HG03139 (cell line): ENCODE measurements at regions not wholly inside any gene's neighbourhood (a gene's known extent, or its start where the extent isn't known, plus 50 kb on each side); places are given as distances from the start of the nearest gene placed in this dataset.
"Not testable (repeated sequence)": the region's sequence is repeated elsewhere in the genome, so short reads cannot be mapped to it uniquely, and the experiment has no call there.

ENCODE experiments used
- ATAC-seq: cut with Tn5 transposase; IDR thresholded peaks from one replicate; pipeline ENCODE4 v1.9.1; 2021; ENCODE audit not compliant: unreplicated experiment

GRCh38 chr5:124957063-124957462 is 210.6 kb upstream of the ZNF608 start:
- no peak for ATAC-seq

GRCh38 chr5:124960266-124960665 is 213.8 kb upstream of the ZNF608 start:
- ATAC-seq, result no peak

GRCh38 chr5:124961521-124961920 is 215.1 kb upstream of the ZNF608 start:
- no peak for ATAC-seq

DNA sequence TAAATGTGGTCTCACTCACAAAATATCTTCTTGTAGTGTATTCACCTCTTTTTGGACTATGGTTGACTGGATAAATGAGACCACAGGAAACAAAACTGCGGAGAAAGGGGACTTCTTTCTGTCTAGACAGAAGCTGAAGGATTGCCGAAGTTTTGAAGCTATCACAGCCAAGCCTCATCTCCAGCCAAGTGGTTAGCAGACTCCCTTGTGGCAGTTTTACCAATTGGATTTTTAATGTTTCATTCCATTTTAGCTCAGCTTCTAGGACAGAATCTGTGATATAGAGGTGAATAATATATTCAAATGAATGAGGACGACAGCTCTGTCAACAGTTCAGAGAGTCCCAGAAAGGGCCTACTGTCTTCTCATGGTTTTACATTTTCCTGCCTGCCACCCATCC is 215.7 kb upstream of the ZNF608 start:
- no peak for ATAC-seq

DNA sequence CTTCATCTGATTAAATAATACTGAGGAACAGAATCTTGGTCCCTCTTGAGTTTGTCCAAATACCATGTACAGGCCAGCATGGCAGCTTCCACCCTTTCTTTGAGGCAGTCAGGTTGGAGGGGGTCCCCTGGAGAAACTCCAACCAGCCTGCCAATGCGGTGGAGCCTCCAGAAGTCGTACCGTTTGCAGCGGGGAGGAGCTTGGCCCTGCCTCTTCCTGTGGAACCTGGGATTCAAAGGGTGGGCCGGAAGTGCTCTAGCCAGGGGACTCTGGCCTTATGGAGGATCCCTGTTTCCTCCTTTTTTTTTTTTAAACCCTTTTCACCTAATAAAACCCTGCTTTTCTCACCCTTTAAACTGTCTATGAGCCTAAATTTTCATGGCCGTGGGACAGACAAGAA is 216.3 kb upstream of the ZNF608 start:
- ATAC-seq, result no peak

- ATAC-seq, result no peak
These were observed 216.9 kb upstream of the ZNF608 start for GRCh38 chr5:124963236-124963919.

DNA sequence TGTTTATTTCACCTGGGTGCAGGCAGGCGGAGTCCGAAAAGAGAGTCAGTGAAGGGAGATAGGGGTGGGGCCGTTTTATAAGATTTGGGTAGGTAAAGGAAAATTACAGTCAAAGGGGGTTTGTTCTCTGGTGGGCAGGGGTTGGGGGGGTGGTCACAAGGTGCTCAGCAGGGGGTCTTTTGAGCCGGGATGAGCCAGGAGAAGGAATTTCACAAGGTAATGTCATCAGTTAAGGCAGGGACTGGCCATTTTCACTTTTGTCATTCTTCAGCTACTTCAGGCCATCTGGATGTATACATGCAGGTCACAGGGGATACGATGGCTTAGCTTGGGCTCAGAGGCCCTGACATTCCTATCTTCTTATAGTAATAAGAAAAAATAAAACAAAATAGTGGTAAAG is 220.3 kb upstream of the ZNF608 start:
- ATAC-seq, result not testable (repeated sequence)

- not testable (repeated sequence) for ATAC-seq
These were observed 223.9 kb upstream of the ZNF608 start for GRCh38 chr5:124970381-124970780.

GRCh38 chr5:124972703-124973102 is 226.3 kb upstream of the ZNF608 start:
- ATAC-seq, result no peak

- no peak for ATAC-seq
These were observed 227.2 kb upstream of the ZNF608 start for GRCh38 chr5:124973661-124974060.

GRCh38 chr5:124976086-124976485 is 229.6 kb upstream of the ZNF608 start:
- ATAC-seq, result no peak

- no peak for ATAC-seq
These were observed 232.8 kb upstream of the ZNF608 start for GRCh38 chr5:124979251-124979650.

DNA sequence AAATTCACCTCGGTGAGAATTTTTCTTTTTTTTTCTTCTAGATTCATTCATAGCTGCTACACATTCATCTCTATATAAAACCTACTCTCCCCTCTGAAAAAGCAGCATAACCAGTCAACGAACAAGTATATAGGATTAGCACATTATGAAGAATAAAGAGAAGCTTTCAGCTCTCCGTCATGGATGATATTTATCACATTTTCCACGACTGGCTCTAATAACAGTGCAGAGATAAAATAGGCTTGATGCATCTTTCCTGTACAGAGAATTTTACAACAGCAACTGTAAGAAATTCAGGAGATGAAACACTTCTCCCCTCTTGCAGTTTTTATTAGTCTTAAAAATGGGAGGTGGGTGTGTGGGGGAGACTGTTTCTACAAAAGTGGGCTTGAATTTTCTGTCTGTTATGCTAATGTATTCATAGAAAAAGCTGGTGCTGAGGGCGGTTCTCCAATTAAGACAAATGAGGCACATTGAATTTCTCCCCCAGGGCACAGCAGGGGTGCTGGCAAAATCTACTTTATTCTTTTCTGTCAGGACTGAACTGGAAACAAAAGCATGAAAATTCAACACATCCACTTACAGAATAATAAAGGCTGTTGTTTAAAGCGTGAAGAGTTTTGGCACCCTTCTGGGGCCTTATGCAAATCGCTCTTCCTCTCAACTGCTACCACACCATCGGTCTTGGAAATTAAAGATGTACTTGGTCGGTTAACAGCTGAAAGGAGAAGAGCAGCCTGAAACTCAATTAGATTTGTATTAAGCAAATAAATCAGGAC is 233.9 kb upstream of the ZNF608 start:
- ATAC-seq, result peak; percentile 87

DNA sequence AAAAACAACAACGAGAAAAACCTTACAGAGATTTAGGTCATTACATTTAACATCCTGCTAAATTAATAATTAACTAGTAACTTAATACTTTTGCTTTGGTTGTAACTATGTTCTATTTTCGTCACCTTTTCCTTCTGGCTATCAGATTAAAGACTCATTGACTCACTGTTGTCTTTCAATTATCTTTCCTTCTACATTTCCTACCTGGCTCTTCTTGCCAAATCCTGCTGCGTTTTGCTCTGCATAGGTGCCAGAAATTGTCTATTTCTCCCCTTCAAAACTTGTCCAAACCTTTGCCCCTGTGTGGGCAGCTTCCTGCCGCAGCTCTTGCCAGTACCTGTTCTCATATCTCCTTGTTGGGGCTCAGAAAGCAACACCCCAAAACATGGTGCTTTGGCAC is 235.5 kb upstream of the ZNF608 start:
- ATAC-seq, result no peak

DNA sequence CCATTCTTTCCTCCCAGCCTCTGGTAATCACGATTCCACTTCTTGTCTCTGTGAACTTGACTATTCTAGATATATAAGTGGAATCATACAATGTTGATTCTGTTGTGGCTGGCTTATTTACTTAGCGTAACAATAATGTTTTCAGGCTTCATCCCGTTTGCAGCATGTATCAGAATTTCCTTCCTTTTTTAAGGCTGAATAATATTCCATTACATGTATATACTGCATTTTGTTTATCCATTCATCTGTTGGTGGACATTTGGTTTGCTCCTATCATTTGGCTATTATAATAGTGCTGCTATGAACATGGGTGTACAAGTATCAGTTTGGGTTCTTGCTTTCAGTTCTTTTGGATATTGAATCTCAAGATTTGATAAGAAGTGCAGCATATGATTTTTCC is 239.7 kb upstream of the ZNF608 start:
- ATAC-seq, result no peak

DNA sequence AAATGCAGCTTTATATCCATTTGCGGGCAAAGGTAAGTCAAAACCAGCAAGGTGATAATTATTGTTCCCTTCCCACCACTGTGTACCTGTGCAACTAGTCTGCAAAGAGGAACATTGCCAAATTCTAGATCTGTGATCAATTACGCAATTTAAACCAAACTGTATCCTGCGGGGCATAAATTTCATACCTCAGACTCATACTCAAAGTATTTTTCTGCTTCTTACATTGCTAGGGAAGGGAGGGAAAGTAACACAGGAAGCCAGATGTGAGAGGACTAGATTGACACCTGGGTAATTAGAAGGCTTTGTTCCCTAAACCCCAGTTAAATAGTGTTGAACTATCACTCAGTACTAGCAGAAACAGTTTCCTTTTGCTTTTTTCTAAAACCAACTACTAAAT is 240.2 kb upstream of the ZNF608 start:
- ATAC-seq, result no peak

- not testable (repeated sequence) for ATAC-seq
These were observed 241.3 kb upstream of the ZNF608 start for GRCh38 chr5:124987786-124988185.

GRCh38 chr5:124990723-124991122 is 244.3 kb upstream of the ZNF608 start:
- ATAC-seq, result no peak

DNA sequence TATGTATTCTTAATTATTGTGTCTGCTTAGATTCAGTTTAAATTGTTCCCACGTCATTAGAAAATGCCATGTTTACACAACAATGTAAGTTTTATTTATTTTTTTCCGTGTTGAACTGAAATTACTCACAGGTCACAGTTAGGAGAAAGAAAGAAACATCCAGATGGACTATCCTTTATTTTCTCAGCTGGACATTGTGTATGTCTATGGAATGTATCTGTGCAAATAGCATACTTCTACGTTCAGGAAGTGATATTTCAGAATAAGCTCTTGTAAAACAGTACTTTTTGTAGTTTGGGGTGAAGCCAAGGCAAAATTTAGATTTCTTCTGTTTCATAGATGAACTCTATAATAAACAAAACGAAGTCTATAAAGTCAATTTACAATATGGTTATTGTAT is 249.0 kb upstream of the ZNF608 start:
- ATAC-seq, result no peak

GRCh38 chr5:124996023-124996763 is 249.8 kb upstream of the ZNF608 start:
- ATAC-seq, result no peak

DNA sequence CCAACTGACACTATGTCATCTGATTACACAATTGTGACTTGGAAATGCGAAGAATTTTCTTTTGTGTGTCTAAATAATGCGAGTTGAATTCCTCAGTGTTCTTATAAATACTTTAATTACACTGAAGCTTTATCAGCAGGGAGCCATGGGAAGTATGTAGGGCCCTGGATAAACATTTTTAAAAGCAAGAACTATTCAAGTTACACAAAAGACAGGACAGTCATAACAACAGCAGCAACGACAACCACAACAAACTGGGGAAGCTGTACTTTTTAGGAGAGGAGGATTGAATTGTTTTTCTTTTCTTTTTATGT is 250.3 kb upstream of the ZNF608 start:
- ATAC-seq, result no peak
